Endothelial cell (in vitro differentiated cells): ENCODE measurements at regions not wholly inside any gene's neighbourhood (a gene's known extent, or its start where the extent isn't known, plus 50 kb on each side); places are given as distances from the start of the nearest gene placed in this dataset.

Source experiments
- DNase-seq: peaks from one replicate; pipeline ENCODE4 v3.0.0; 2021; ENCODE audit warnings: low spot score
- H3K27ac Mint-ChIP-seq: one replicate; pipeline ENCODE4 v1.8.0; 2021; ENCODE audit warnings: mixed read lengths, inconsistent platforms; ENCODE audit not compliant: unreplicated experiment
- H3K27me3 Mint-ChIP-seq: one replicate; pipeline ENCODE4 v1.8.0; 2021; ENCODE audit warnings: mild to moderate bottlenecking, moderate library complexity, mixed read lengths, inconsistent platforms; ENCODE audit not compliant: unreplicated experiment
- H3K36me3 Mint-ChIP-seq: one replicate; pipeline ENCODE4 v1.8.0; 2021; ENCODE audit warnings: mild to moderate bottlenecking, low read depth, mixed read lengths, inconsistent platforms; ENCODE audit not compliant: unreplicated experiment
- H3K4me1 Mint-ChIP-seq: one replicate; pipeline ENCODE4 v1.8.0; 2021; ENCODE audit warnings: mild to moderate bottlenecking, mixed read lengths, inconsistent platforms; ENCODE audit not compliant: unreplicated experiment
- H3K4me3 Mint-ChIP-seq: one replicate; pipeline ENCODE4 v1.8.0; 2021; ENCODE audit warnings: mild to moderate bottlenecking, mixed read lengths, inconsistent platforms; ENCODE audit not compliant: unreplicated experiment
- H3K9me3 Mint-ChIP-seq: one replicate; pipeline ENCODE4 v1.8.0; 2021; ENCODE audit warnings: mixed read lengths, inconsistent platforms; ENCODE audit not compliant: unreplicated experiment
- CTCF ChIP-seq: fragments of 200-600 bp; sonication (generic); IDR thresholded peaks from one replicate; pipeline ENCODE4 v1.5.0; 2021; ENCODE audit warnings: antibody characterized with exemption; ENCODE audit not compliant: unreplicated experiment

DNA sequence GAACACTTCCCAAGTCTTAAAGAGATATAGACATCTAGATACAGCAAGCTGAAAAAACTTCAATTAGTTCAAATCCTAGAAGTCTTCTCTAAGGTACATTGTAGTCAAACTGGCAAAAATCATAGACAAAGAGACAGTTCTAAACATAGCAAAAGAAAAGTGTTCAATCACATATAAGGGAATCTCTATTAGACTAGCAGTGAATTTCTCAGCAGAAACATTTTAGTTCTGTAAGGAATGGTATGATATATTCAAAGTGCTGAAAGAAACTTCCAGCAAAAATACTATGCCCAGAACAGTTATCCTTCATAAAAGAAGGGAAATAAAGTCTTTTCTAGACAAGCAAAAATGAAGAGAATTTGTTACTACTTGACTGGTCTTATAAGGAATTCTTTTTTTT, 186.3 kb upstream of the SYNCRIP start:
- Mint-ChIP-seq H3K4me1 (no peaks in the 10 kb centered on the region), H3K36me3 (peaks cover 5% of the 10 kb centered on the region), H3K27ac (no peak overlapping the region), H3K9me3 (peaks cover 8% of the 10 kb centered on the region), H3K27me3 (peaks cover 4% of the 10 kb centered on the region), H3K4me3 (no peak overlapping the region)
- no peak for DNase-seq
- no peak for TF ChIP-seq CTCF

DNA sequence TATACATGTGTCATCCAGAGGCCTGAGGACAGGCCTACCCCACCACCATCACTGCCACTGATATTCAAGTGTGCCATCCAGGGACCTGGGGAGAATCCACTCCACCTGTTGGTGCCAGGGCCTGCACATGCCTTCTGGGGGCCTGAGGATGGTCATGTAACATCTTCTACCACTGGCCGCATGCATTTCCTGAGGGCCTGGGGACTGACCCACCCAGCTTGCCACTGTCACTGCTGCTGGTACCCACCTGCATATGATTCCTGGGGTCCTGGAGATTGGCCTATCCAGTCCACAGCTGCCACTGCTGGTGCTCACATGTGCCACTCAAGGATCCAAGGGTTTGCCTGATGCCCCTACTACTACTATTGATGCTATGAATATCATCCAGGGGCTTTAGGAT, 184.3 kb upstream of the SYNCRIP start:
- Mint-ChIP-seq H3K27ac (no peak overlapping the region), H3K27me3 (peaks cover 3% of the 10 kb centered on the region), H3K4me3 (no peak overlapping the region), H3K4me1 (no peaks in the 10 kb centered on the region), H3K9me3 (no peaks in the 10 kb centered on the region), H3K36me3 (peaks cover 5% of the 10 kb centered on the region)
- TF ChIP-seq CTCF: no peak
- DNase-seq: no peak

GRCh38 chr6:85824329-85824728, 181.6 kb upstream of the SYNCRIP start:
- H3K27me3 Mint-ChIP-seq: no peaks in the 10 kb centered on the region
- no peak for TF ChIP-seq CTCF
- no peak overlapping the region for H3K4me3 Mint-ChIP-seq
- no peaks in the 10 kb centered on the region for H3K9me3 Mint-ChIP-seq
- peaks cover 5% of the 10 kb centered on the region for H3K36me3 Mint-ChIP-seq
- no peak for DNase-seq
- no peaks in the 10 kb centered on the region for H3K4me1 Mint-ChIP-seq
- no peak overlapping the region for H3K27ac Mint-ChIP-seq

- H3K27ac Mint-ChIP-seq: no peak overlapping the region
- no peak overlapping the region for H3K4me3 Mint-ChIP-seq
- no peak for DNase-seq
- no peaks in the 10 kb centered on the region for H3K27me3 Mint-ChIP-seq
- no peak for TF ChIP-seq CTCF
- no peaks in the 10 kb centered on the region for H3K4me1 Mint-ChIP-seq
- H3K36me3 Mint-ChIP-seq: peaks cover 8% of the 10 kb centered on the region
- H3K9me3 Mint-ChIP-seq: peaks cover 30% of the 10 kb centered on the region
Measured at GRCh38 chr6:85810558-85810957, 167.9 kb upstream of the SYNCRIP start.

GRCh38 chr6:85803721-85804120, 161.0 kb upstream of the SYNCRIP start:
- H3K4me1 Mint-ChIP-seq: no peaks in the 10 kb centered on the region
- H3K36me3 Mint-ChIP-seq: peaks cover 7% of the 10 kb centered on the region
- no peak overlapping the region for H3K27ac Mint-ChIP-seq
- no peak for DNase-seq
- peaks cover 13% of the 10 kb centered on the region for H3K9me3 Mint-ChIP-seq
- H3K4me3 Mint-ChIP-seq: no peak overlapping the region
- H3K27me3 Mint-ChIP-seq: no peaks in the 10 kb centered on the region
- no peak for TF ChIP-seq CTCF
